GM12865 (cell line): ENCODE measurements at regions not wholly inside any gene's neighbourhood (a gene's known extent, or its start where the extent isn't known, plus 50 kb on each side); places are given as distances from the start of the nearest gene placed in this dataset.

Experiments
- DNase-seq: peaks from one replicate; pipeline ENCODE4 v3.0.0; 2010; ENCODE audit warnings: low read depth
- H3K4me3 ChIP-seq: 2 replicates; pipeline ENCODE4 v1.5.1; 2011; ENCODE audit warnings: mild to moderate bottlenecking, low read depth, low read length, control low read depth
- CTCF ChIP-seq: IDR thresholded peaks from 2 replicates; pipeline ENCODE4 v1.5.1; 2011; ENCODE audit warnings: low read length, control low read depth, low read depth, inconsistent platforms; ENCODE audit not compliant: insufficient read depth; ENCODE audit errors: missing control alignments

GRCh38 chr13:90068658-90069057 lies 1278.8 kb upstream of the MIR17HG start:
- H3K4me3 ChIP-seq, result no peak overlapping the region
- TF ChIP-seq CTCF, result no peak
- peak; percentile 5 for DNase-seq

GRCh38 chr13:90070362-90070761 lies 1277.1 kb upstream of the MIR17HG start:
- TF ChIP-seq CTCF, result no peak
- H3K4me3 ChIP-seq, result no peak overlapping the region
- DNase-seq, result no peak

GRCh38 chr13:90070837-90071525 lies 1276.5 kb upstream of the MIR17HG start:
- TF ChIP-seq CTCF, result no peak
- DNase-seq, result no peak
- no peak overlapping the region for H3K4me3 ChIP-seq

- H3K4me3 ChIP-seq, result no peak overlapping the region
- no peak for DNase-seq
- TF ChIP-seq CTCF, result no peak
Observed at GRCh38 chr13:90084684-90085290, 1262.7 kb upstream of the MIR17HG start.

GRCh38 chr13:90089051-90089450 lies 1258.4 kb upstream of the MIR17HG start:
- no peak for TF ChIP-seq CTCF
- H3K4me3 ChIP-seq, result no peak overlapping the region
- DNase-seq, result no peak

- H3K4me3 ChIP-seq, result no peak overlapping the region
- no peak for TF ChIP-seq CTCF
Observed at GRCh38 chr13:90091611-90092010, 1255.9 kb upstream of the MIR17HG start.

GRCh38 chr13:90094357-90094756 lies 1253.1 kb upstream of the MIR17HG start:
- no peak for TF ChIP-seq CTCF

More at GRCh38 chr13:90091611-90092010, 1255.9 kb upstream of the MIR17HG start:
- DNase-seq, result no peak

More at GRCh38 chr13:90094357-90094756, 1253.1 kb upstream of the MIR17HG start:
- no peak overlapping the region for H3K4me3 ChIP-seq
- no peak for DNase-seq
